SU-DHL-6 (cell line): ENCODE measurements at regions not wholly inside any gene's neighbourhood (a gene's known extent, or its start where the extent isn't known, plus 50 kb on each side); places are given as distances from the start of the nearest gene placed in this dataset.

ENCODE experiments used
- EZH2phosphoT487 ChIP-seq: fragments of 200-600 bp; sonication (generic), shearing (Covaris generic); conservative IDR thresholded peaks from 2 replicates; pipeline ENCODE4 v1.6.1; 2018; ENCODE audit warnings: mild to moderate bottlenecking, antibody characterized with exemption, low read length, moderate library complexity, mixed read lengths
- TF ChIP-seq, protein P1 (sequence below): fragments of 200-600 bp; sonication (generic); IDR thresholded peaks from one replicate; pipeline ENCODE4 v1.5.1; 2017; ENCODE audit warnings: antibody characterized with exemption, mild to moderate bottlenecking, low read length, moderate library complexity; ENCODE audit not compliant: insufficient read depth, poor library complexity, severe bottlenecking

DNA sequence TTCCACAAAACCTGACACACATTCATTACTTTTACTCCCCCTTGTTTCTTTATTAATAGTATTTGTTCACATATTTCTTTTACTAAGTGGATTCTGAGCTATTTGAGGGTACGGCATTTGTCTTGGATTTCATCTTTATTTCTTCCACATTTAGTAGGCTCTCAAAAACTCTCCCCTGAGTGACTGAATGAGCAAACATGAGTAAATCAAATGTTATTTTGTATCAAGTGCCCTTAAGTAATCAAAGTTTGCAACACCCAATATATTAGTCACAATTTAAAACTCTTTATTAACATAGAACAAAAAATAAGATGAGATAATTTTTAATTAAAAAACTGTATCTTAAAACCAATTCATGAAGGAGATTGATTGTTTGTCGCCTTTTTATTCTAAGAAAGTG, 1101.9 kb upstream of the TENM4 start:
- TF ChIP-seq, protein P1, sequence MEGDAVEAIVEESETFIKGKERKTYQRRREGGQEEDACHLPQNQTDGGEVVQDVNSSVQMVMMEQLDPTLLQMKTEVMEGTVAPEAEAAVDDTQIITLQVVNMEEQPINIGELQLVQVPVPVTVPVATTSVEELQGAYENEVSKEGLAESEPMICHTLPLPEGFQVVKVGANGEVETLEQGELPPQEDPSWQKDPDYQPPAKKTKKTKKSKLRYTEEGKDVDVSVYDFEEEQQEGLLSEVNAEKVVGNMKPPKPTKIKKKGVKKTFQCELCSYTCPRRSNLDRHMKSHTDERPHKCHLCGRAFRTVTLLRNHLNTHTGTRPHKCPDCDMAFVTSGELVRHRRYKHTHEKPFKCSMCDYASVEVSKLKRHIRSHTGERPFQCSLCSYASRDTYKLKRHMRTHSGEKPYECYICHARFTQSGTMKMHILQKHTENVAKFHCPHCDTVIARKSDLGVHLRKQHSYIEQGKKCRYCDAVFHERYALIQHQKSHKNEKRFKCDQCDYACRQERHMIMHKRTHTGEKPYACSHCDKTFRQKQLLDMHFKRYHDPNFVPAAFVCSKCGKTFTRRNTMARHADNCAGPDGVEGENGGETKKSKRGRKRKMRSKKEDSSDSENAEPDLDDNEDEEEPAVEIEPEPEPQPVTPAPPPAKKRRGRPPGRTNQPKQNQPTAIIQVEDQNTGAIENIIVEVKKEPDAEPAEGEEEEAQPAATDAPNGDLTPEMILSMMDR: no peak
- TF ChIP-seq EZH2phosphoT487: no peak
